ENCODE measurements at regions not wholly inside any gene's neighbourhood (a gene's known extent, or its start where the extent isn't known, plus 50 kb on each side); places are given as distances from the start of the nearest gene placed in this dataset.
A peak's percentile ranks its signal among the peaks of the same experiment; 100 is the strongest.

DNA sequence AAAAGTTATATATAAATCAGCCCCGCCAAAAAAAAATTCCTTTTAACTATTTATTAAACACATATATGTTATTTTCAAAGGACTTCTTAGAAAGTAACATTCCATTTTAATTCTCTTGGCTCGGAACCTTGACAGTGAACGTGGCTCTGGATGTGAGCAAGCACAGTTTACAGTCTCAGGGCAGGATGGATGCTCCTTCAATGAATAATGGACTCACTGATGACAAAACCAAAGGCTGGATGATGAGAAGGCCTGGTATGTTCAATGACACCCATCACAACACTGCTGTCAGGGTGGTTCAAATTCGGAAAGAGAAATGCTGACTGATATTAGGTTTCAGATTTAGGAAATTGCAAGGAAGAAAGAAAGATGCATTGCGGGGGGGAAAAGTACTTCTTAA lies 148.8 kb downstream of the SIPA1L2 start:
- H3K36me3 ChIP-seq (ENCODE audit: control insufficient read depth, insufficient read depth, low read length) = no peaks in the 10 kb centered on the region
- H3K4me3 ChIP-seq (ENCODE audit: low read depth in 2 of 2, low read length in 2 of 2) = no peak overlapping the region
- no peak for DNase-seq (ENCODE audit: low read depth, low spot score)
- no peaks in the 10 kb centered on the region for H3K27me3 ChIP-seq (ENCODE audit: control insufficient read depth, insufficient read depth, low read length)
- TF ChIP-seq SIN3A (IDR thresholded peaks at IDR 0.05; ENCODE audit: borderline replicate concordance, insufficient read depth, low read depth, low read length) (no peak), TCF7L2 (IDR thresholded peaks at IDR 0.05; ENCODE audit: low read depth, low read length) (no peak), POLR2AphosphoS5 (IDR thresholded peaks at IDR 0.05; ENCODE audit: low read depth, low read length) (no peak)
- TF ChIP-seq, protein P1, sequence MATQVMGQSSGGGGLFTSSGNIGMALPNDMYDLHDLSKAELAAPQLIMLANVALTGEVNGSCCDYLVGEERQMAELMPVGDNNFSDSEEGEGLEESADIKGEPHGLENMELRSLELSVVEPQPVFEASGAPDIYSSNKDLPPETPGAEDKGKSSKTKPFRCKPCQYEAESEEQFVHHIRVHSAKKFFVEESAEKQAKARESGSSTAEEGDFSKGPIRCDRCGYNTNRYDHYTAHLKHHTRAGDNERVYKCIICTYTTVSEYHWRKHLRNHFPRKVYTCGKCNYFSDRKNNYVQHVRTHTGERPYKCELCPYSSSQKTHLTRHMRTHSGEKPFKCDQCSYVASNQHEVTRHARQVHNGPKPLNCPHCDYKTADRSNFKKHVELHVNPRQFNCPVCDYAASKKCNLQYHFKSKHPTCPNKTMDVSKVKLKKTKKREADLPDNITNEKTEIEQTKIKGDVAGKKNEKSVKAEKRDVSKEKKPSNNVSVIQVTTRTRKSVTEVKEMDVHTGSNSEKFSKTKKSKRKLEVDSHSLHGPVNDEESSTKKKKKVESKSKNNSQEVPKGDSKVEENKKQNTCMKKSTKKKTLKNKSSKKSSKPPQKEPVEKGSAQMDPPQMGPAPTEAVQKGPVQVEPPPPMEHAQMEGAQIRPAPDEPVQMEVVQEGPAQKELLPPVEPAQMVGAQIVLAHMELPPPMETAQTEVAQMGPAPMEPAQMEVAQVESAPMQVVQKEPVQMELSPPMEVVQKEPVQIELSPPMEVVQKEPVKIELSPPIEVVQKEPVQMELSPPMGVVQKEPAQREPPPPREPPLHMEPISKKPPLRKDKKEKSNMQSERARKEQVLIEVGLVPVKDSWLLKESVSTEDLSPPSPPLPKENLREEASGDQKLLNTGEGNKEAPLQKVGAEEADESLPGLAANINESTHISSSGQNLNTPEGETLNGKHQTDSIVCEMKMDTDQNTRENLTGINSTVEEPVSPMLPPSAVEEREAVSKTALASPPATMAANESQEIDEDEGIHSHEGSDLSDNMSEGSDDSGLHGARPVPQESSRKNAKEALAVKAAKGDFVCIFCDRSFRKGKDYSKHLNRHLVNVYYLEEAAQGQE (IDR thresholded peaks at IDR 0.05; ENCODE audit: insufficient read depth in 1 of 2, low read depth in 2 of 2, low read length in 1 of 2) = no peak
- TF ChIP-seq, protein P2, sequence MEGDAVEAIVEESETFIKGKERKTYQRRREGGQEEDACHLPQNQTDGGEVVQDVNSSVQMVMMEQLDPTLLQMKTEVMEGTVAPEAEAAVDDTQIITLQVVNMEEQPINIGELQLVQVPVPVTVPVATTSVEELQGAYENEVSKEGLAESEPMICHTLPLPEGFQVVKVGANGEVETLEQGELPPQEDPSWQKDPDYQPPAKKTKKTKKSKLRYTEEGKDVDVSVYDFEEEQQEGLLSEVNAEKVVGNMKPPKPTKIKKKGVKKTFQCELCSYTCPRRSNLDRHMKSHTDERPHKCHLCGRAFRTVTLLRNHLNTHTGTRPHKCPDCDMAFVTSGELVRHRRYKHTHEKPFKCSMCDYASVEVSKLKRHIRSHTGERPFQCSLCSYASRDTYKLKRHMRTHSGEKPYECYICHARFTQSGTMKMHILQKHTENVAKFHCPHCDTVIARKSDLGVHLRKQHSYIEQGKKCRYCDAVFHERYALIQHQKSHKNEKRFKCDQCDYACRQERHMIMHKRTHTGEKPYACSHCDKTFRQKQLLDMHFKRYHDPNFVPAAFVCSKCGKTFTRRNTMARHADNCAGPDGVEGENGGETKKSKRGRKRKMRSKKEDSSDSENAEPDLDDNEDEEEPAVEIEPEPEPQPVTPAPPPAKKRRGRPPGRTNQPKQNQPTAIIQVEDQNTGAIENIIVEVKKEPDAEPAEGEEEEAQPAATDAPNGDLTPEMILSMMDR (IDR thresholded peaks at IDR 0.05) = no peak
- CTCF ChIA-PET = interaction anchor here (0.6 kb wide), 1 partner anchor 16 kb away, joined by 3 read pairs; no protein-coding TSS in a partner anchor
- H3K9me3 ChIP-seq (ENCODE audit: control insufficient read depth, insufficient read depth, low read depth, low read length) = no peaks in the 10 kb centered on the region
- no peaks in the 10 kb centered on the region for H3K4me1 ChIP-seq (ENCODE audit: control insufficient read depth, insufficient read depth, low read length)
- no TSS peak for BruUV-seq (replicated peaks)
- intact Hi-C loops (cut with micrococcal nuclease; ENCODE audit: unreplicated experiment) = no loop called here
- in situ Hi-C loops (cut with HindIII; ENCODE audit: low pct_unique_long_range_greater_than_20kb, low sequenced_read_pairs) = no loop called here
- H3K27ac ChIP-seq (ENCODE audit: low read length) = no peak overlapping the region
- POLR2A ChIA-PET = no interaction called here
- ATAC-seq = no peak

DNA sequence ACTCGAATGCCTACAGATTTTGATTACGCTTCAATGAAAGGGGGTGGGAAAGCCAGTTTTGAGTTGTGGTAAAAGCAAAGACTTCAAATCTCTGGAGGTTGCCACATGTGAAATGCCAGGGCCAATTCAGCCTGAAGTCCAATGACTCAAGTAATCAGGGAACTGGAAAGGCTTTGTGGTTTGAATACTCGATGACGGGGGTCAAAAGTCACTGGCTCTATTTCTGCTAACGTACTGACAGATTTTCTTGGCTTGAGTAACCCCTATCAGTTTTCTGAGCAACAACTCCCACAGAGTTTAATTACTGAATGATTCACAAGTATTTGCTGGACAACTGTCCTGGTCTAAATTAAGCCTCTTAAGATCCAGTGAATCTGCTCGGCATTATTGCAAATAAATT lies 152.2 kb downstream of the SIPA1L2 start:
- no peaks in the 10 kb centered on the region for H3K9me3 ChIP-seq (ENCODE audit: control insufficient read depth, insufficient read depth, low read depth, low read length)
- no peaks in the 10 kb centered on the region for H3K36me3 ChIP-seq (ENCODE audit: control insufficient read depth, insufficient read depth, low read length)
- CTCF ChIA-PET = no interaction called here
- ATAC-seq (no peak), DNase-seq (ENCODE audit: low read depth, low spot score) (peak; percentile 72)
- H3K27ac ChIP-seq (ENCODE audit: low read length) = no peak overlapping the region
- no TSS peak for BruUV-seq (replicated peaks)
- no peaks in the 10 kb centered on the region for H3K4me1 ChIP-seq (ENCODE audit: control insufficient read depth, insufficient read depth, low read length)
- intact Hi-C loops (cut with micrococcal nuclease; ENCODE audit: unreplicated experiment) = no loop called here
- POLR2A ChIA-PET = no interaction called here
- H3K27me3 ChIP-seq (ENCODE audit: control insufficient read depth, insufficient read depth, low read length) = no peaks in the 10 kb centered on the region
- TF ChIP-seq, protein P2 (IDR thresholded peaks at IDR 0.05) = no peak
- TF ChIP-seq, protein P1 (IDR thresholded peaks at IDR 0.05; ENCODE audit: insufficient read depth in 1 of 2, low read depth in 2 of 2, low read length in 1 of 2) = no peak
- H3K4me3 ChIP-seq (ENCODE audit: low read depth in 2 of 2, low read length in 2 of 2) = no peak overlapping the region
- in situ Hi-C loops (cut with HindIII; ENCODE audit: low pct_unique_long_range_greater_than_20kb, low sequenced_read_pairs) = no loop called here
